Stimulated activated CD4-positive, alpha-beta T cell treated with anti-CD3 and anti-CD28 coated beads, Interleukin-15, amount 100 ng/mL, for 48 hours (primary cell): ENCODE measurements at regions not wholly inside any gene's neighbourhood (a gene's known extent, or its start where the extent isn't known, plus 50 kb on each side); places are given as distances from the start of the nearest gene placed in this dataset.
A peak's percentile ranks its signal among the peaks of the same experiment; 100 is the strongest.
"Not testable (repeated sequence)": the region's sequence is repeated elsewhere in the genome, so short reads cannot be mapped to it uniquely, and the experiment has no call there.

Experiments
- DNase-seq, 2 donors: peaks; one replicate each; pipeline ENCODE4 v3.0.0-alpha.2; 2020; ENCODE audit warnings: low read depth in 2 of 2

DNA sequence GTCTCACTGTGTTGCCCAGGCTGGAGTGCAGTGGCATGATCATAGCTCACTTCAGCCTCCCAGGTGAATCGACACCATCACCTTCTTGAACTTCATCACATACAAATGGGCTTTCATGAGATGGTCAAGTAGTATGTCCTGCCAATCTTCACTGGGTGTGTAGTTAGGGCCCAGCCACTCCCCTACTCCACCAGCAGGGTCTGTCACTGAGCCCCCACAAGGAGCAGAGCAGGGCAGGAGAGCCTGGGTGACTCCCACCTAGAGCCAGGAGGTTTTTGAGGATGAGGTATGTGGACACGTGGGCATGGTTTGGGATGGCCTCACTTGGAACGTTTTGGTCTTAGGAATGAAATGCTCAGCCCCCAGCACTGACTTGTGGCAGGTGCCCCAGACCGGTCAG lies 4037.7 kb upstream of the TPTE start:
- DNase-seq = not testable (repeated sequence)

DNA sequence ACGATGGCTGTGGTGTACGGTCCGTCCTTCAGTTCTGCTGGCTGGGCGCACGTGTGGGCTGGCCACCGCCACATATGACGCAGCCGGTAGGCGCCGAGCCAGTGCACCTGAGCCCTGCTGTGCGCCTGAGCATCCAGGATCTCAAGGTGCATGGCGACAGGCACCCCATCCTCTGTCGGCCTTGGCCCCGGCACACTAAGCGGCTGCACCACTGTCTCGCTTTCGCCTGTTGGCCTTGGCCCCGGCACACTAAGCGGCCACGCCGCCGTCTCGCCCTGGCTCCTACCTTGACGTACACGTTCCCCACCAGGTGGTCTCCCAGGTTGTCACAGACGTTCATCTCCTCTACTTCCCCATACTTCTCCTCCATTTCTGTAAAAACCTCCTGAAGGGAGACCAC lies 4034.6 kb upstream of the TPTE start:
- DNase-seq = not testable (repeated sequence)

DNA sequence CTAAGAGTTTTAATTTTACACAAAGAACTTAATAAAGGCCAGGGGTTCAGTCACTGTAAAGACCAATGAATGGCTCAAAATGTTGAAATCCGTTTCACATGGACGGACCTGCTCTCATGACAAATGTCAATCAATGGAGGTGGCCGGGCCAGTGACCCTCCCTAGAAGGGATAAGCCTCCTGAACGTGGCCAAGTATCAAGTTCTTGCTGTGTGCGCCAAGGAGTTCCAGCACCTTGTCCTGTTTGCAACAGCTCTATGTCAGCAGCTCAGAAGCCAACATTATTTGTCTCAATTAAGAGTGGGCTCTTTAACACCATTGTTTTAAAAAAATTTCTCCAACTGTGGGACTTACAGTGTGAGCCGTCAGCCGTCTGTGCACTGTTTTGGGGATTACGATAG lies 4028.7 kb upstream of the TPTE start:
- not testable (repeated sequence) for DNase-seq

DNA sequence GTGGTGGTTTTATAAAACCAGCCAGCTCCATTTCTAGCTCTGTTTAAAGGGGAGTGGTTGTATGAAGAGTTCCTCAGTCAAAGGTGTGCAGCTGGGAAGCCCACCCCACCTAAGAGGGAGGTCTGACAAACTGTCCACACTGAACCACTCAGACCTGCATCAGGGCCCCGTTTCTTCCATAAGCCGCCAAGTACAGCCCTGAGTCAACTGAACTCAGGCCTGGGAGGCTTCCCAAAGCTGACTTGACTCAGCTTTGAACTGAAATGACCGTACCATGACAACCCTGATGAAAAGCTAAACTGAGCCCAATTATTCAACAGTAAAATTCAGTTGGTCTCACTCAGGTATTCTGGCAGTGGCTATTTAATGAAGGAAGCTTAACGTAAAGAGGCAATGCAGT lies 4027.4 kb upstream of the TPTE start:
- DNase-seq = not testable (repeated sequence)

DNA sequence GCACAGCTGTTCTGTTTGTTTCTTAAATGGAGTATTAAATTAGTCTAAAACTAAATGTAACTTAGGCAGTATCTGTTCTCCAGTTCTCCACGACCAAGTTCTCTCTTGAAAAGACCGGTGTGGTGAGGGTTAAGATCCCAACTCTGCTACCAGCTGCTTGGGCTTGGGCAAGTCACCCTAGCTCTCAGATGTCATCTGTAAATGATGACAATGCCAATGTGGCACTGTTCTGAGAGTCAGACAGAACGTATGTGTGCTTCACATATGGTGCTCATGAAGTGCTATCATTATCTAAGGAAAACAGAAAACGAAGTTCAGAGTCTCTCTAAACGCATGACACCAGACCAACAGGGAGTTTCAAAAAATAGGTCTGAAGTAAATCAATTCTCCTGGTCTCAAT lies 4025.0 kb upstream of the TPTE start:
- not testable (repeated sequence) for DNase-seq

DNA sequence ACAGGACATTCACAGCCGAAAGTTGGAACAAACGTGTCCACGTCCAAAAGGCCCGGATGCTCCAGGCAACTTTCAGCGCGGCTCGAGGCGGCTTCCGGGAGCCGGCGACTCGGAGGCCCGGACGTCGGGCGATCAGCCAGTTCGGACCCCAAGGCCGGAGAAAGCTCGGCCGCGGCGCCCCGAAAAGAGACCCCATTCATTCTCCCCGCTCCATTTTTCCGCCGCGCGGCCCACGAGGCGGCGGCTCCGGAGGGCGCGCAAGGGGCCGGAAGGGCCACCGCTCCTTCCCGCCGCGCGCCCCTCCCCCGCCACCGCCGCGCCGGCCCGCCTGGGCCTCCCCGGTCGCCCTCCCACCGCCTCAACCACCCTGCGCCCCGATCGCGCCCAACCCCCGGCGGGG lies 4022.7 kb upstream of the TPTE start:
- peak in 1 of 2 donors; percentile 6 for DNase-seq

DNA sequence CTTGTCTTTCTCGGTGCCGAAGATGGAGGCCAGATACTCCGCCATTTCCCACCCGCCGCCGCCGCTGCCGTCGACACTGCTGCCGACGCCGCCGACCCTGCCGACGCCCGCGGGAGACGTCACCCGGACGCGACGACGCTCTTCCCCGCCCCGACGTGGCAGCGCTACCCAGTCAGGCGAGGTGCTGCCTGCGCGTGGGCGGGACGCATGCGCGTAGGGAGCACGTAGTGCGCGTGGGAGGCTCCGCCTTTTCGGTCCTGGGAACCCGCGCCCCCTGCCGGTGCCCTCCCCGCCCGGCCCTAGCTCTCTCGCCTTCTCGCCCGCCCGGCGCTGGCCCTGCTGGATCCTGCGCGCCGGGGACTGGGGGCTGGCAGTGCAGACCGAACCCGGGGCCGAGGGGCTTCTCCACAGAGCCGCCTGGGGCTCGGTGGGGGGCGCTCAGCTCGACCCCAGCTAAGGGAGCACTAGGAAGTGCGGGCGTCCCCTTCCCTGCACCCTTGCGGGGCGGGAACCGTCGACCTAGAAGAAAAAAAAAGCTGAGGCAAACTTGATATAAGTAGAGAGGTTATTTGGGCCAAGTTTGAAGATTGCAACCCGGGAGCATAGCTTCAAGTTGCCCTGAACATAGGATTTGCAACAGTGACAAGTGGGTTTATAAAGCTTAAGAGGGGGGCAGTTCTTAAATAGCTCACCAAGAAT lies 4022.1 kb upstream of the TPTE start:
- peak in 1 of 2 donors; percentile 68 for DNase-seq

DNA sequence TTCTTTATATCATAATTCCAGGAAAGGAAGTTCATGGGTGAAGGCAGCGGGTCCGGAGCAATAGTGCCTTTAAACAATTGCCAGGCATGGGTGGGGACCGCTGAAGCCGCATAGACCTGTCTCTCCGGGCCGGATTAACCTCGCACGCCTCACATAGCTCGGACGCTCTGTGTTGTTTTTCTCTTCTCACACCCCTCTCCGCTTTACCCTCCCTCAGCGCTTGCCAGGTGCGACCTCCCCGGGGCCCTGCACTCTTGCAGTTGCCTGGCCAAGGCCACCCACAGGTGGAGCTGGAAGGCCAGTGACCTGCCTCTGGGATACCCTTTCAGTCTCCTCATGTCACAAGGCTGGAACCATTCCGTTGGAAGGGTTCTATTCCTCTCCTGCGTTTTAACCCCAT lies 4021.5 kb upstream of the TPTE start:
- DNase-seq = not testable (repeated sequence)

DNA sequence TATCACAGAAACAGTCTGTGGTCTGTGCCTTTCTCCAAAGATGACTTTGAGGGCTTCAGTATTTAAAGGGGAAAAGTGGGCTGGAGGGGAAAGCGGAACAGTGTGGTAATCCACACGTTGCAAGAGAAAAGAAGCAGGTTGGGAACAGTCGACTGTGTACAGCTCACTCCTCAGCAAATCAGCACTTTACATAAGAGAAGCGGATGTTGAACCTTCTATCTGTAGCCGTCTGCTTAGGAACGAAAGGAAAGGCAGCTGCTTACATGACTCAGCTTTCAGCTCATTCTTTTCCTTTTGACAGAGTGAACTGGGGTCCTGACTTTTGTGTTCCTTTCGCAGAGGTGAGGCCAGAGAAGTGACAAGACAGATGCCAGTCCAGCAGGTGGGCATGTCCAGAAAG lies 4020.7 kb upstream of the TPTE start:
- not testable (repeated sequence) for DNase-seq

DNA sequence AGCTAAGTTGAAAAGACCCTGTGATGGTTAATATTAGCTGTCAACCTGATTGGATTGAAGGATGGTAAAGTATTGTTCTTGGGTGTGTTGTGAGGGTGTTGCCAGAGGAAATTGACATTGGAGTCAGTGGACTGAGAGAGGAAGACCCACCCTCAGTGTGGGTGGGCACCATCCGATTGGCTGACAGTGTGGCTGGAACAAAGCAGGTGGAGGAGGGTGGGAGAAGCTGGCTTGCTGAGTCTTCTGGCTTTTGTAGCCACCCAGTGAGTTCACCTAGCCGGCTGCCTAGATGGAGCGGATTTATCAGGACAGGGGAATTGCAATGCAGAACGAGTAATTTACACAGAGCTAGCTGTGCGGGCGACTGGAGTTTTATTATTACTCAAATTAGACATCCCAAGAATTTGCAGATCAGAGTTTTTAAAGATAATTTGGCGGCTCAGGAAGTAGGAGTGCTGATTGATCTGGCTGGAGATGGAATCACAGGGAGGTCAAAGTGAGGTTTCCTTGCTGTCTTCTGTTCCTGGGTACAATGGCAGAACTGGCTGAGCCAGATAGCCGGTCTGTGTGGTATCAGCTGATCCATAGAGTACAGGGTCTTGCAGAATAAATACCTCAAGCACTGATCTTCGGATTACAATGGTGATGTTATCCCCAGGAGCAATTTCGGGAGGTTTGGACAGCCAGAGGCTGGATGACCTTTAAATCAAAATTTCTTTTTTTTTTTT lies 4015.1 kb upstream of the TPTE start:
- DNase-seq = not testable (repeated sequence)

DNA sequence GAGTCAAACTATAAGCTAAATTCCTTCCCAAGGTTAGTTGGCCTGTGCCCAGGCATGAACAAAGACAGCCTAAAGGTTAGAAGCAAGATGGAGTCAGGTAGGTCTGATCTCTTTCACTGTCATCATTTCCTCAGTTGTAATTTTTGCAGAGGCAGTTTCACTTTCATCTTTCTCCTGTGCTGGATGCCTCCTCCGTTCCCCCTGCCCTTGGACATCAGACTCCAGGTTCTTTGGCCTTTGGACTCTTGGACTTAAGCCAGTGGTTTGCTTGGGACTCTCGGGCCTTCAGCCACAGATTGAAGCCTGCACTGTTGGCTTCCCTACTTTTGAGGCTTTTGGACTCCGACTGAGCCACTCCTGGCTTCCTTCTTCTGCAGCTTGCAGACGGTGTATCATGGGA lies 4013.8 kb upstream of the TPTE start:
- DNase-seq = not testable (repeated sequence)

DNA sequence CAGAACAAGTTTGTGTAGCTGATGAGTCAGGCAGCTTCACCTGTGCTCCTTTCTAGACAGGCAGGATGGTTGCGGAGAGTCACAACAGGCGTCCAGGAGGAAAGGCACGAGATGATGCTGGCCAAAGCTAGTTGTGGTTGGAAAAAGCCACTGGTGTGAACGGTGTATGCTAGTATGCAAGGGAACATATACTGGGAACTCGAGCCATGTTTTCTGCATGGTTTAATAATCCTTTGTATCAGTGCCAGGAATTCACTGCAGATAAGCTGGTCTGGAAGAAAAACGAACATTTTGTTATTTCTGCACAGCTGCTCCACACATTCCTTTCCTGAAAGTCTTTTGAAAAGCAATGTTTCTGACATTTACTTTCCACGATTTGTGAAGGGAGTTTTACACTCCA lies 3999.6 kb upstream of the TPTE start:
- not testable (repeated sequence) for DNase-seq

DNA sequence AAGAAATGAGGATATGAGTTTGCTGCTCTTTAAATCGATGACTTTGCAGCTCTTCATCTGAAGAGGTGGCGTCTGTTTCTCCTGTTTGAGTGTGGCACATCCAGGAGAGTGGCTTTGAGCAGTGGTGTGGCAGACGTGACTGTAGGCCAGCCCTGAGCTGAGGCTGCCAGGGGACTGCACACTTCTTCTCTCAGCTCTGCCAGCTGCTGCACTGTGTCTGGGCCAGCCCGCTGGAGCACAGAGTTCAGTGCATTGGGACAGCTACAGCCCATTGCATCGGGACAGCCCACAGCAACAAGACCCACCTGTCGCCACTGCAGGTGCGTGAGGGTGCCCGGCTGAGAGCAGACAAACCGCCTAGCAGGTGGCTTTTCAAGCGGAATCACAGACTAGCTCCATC lies 3995.2 kb upstream of the TPTE start:
- DNase-seq = not testable (repeated sequence)

DNA sequence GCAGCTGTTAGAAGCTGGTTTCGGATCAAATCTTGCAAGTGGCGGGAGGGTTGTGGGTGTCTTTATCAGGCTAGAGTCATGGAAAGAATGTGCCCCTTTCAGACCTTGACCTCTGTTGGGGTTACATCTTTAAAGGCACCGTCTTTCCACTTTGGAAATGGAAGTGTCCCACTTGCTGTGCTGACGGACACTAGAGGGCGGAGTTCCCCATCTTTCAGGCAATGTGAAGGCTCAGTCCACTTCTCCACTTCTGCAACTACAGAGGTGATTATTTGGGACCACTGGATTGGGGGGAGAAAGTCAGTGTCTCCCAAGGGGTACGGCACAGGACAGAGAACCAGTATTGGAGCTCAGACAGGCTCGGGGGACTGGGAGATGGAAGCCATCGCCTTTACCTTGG lies 3990.7 kb upstream of the TPTE start:
- DNase-seq = not testable (repeated sequence)

DNA sequence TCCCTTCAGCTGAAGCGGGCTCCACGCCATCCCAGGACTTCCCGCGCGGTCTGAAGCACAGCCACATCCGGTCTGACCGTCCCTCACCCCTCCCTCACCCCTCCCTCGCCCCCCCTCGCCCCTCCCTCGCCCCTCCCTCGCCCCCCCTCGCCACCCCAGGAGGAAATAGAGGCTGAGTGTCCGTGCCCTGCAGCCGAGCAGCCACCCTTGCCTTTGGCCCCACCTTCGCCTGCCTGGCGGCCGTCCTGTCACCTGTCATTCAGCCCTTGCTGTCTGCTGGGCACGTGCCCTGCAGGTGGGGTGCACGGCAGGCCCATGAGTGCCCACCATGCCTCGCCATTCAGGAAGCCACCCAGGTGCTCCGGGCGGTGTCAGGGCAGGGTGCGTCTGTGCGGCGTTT lies 3988.1 kb upstream of the TPTE start:
- not testable (repeated sequence) for DNase-seq

DNA sequence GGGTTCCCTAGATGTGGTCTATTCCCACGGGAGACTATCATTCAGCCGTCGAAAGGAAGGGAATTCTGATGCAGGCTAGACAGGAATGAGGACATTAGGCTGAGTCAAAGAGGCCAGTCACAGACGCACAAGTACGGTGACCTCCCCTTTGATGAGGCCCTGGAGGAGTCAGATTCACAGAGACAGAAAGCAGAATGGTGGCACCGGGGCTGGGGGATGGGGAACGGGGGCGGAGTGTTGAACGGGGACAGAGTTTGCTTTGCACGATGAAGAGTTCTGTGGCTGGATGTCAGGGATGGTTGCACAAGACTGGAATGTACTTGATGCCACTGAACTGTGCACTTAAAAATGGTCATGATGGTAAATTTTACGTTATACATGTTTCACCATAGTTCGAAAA lies 3983.1 kb upstream of the TPTE start:
- DNase-seq = not testable (repeated sequence)

DNA sequence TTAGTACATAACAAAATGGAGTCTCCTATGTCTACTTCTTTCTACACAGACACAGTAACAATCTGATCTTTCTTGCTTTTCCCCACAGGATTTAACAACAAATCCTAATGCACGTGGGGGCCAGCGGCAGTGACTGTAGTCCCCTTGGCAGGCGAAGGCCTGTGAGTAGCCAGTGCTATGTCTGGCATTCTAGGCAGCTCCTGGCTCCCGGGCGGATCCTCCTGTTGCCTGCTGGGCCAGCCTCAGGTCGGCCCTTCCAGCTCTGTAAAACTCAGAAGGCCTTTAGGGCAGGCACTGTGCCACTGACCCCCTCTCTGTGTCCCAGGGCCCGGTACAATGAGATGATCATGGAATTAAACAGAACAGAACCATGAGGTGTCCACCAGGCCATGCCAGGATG lies 3981.7 kb upstream of the TPTE start:
- DNase-seq = not testable (repeated sequence)

DNA sequence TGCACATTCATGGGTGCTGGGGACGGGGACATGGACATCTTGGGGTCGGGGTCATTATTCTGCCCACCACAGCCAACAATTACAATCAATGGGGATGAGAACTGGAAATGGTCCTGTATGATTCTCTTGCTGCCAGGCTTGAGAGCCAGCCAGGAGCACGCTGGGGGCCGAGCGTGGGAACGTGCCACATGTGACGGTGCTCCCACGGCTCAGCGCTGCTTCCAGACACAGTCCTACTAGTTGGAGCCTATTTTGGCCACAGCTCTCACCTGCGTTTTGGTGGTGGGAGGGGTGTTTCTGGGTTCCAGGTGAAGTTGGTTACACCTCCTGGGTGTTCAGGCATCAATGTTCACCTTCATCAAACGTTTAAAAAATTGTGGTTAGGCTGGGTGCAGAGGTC lies 3980.3 kb upstream of the TPTE start:
- DNase-seq = not testable (repeated sequence)

DNA sequence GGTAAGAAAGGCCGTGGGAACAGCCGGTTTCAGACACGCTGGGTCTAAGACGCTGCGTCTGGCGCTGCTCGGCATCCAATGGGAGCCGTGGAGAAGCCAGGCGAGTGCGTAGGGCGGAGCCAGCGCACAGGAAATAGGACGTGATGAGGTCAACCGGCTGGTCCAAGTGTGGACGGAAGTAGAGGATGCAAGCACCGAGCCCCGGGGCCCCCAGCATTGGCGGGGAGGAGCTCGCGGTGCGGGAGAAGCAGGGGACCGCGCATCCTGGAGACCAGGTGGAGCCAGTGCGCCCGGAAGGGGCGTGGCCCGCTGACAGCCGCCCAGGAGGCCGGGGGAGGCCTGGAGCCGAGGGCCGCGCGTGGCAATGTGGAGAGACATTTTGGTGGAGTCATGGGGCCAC lies 3976.1 kb upstream of the TPTE start:
- DNase-seq = not testable (repeated sequence)

DNA sequence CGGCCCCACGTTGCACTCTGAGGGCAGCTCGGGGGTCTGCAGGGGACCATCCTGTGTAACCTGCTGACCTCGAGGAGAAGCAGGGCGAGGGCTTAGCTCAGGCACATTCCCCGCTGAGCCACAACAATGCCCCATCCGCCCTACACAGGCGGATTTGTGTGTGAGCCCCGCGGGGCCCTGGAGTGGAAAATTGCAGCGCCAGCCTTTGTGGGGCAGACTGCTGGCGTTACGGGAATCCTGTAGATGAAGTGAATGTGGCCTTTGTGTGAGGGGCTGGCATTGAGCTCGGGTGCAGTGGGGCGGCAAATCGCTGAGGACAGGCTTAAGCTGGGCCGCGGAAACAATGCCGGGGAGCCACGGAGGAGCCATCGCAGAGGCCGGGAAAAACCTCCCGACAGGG lies 3970.3 kb upstream of the TPTE start:
- not testable (repeated sequence) for DNase-seq

DNA sequence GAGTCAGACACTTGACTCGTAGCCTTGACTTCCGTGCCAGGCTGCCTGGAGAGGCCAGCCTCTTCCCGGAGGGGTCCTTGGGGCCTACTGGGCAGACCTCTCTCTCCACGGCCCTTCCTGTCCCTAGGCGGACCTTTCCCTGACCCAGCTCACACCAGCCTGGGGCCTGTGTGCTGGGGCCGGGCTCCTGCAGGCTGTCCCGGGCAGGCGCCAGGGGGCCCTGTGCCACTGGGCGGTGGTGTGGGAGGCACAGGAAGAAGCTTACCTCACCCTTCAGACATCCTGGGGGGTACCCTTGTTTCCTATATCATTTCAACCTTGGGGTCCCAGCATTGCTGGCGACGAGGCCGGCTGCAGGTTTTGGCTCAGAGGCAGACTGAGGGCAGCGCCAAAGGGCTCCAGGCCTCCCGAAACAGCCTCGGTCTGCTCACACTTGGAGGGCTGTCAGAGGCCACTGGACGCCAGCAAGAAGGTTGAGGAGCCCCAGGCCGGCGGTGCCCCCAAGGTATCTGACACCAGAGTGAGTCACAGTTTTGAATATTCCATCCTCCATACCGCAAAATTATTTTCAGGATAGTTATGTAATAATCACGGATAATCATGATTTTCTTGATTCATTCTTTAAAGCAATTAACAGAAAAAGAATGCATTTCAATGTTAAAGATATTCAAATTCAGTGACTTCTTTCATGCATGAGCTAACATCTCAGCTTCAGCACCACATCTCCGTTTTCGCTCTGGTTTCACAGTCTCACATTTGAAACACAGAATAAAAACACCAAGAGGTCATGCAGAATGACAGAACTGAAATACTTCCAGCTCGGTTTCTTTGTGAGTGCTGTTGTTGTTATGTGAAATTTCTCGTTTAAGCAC lies 3967.6 kb upstream of the TPTE start:
- DNase-seq = not testable (repeated sequence)

DNA sequence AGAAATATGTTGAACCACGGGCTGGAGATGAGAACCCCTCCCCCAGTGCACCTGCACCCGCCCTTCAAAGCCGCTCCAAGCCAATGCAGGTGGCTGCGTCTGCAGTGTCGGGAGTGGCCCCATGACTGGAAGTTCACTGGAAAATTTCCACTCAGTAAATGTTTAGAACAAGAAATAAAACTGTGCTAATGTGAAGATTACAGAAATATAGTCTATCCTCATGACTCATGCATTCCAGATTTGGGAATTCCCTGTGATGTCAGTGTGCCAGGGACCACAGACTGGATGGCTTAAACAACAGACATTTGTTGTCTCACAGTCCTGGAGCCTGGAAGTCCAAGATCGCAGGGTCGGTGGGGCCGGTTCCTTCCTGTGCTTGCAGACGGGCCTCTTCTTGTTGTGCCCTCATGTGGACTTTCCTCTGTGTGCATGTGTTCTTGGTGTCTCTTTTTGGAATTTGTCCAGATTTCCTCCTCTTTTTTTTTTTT lies 3967.0 kb upstream of the TPTE start:
- DNase-seq = not testable (repeated sequence)
